ENCODE measurements at regions not wholly inside any gene's neighbourhood (a gene's known extent, or its start where the extent isn't known, plus 50 kb on each side); places are given as distances from the start of the nearest gene placed in this dataset.

GRCh38 chr3:76651784-76652183 is 388.1 kb upstream of the ROBO2 start:
- TF ChIP-seq, protein P1, sequence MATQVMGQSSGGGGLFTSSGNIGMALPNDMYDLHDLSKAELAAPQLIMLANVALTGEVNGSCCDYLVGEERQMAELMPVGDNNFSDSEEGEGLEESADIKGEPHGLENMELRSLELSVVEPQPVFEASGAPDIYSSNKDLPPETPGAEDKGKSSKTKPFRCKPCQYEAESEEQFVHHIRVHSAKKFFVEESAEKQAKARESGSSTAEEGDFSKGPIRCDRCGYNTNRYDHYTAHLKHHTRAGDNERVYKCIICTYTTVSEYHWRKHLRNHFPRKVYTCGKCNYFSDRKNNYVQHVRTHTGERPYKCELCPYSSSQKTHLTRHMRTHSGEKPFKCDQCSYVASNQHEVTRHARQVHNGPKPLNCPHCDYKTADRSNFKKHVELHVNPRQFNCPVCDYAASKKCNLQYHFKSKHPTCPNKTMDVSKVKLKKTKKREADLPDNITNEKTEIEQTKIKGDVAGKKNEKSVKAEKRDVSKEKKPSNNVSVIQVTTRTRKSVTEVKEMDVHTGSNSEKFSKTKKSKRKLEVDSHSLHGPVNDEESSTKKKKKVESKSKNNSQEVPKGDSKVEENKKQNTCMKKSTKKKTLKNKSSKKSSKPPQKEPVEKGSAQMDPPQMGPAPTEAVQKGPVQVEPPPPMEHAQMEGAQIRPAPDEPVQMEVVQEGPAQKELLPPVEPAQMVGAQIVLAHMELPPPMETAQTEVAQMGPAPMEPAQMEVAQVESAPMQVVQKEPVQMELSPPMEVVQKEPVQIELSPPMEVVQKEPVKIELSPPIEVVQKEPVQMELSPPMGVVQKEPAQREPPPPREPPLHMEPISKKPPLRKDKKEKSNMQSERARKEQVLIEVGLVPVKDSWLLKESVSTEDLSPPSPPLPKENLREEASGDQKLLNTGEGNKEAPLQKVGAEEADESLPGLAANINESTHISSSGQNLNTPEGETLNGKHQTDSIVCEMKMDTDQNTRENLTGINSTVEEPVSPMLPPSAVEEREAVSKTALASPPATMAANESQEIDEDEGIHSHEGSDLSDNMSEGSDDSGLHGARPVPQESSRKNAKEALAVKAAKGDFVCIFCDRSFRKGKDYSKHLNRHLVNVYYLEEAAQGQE (IDR thresholded peaks at IDR 0.05; ENCODE audit: insufficient read depth in 1 of 2, low read depth in 2 of 2, low read length in 2 of 2) = no peak
- TF ChIP-seq POLR2AphosphoS5 (IDR thresholded peaks at IDR 0.05; ENCODE audit: low read depth, low read length) = no peak
- no peak for TF ChIP-seq TAF1 (IDR thresholded peaks at IDR 0.05; ENCODE audit: borderline replicate concordance, insufficient read depth, low read length)
- no peak for TF ChIP-seq SIN3A (IDR thresholded peaks at IDR 0.05; ENCODE audit: borderline replicate concordance, insufficient read depth, low read length)
- TF ChIP-seq FOXP2 (optimal IDR thresholded peaks at IDR 0.05; ENCODE audit: borderline replicate concordance, extremely low read depth, extremely low read length, insufficient read depth) = no peak

DNA sequence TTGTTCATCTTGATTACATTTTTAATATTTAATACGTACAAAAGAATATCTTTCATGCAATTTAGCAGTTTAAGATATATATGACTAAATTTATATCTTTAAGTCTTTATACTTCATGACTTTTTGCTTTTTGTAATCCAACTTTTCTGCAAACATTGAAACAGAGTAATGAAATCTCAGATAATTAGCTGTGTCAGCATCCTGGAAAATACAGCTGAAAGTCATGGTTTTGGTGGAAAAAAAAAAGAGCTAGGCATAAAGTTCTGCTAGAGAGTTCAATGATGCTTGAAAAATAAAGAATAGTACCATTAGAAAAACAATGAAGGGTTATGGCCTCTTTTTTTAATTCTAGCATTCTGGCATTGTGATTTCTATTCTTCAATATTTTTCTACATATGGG is 387.4 kb upstream of the ROBO2 start:
- TF ChIP-seq POLR2AphosphoS5 (IDR thresholded peaks at IDR 0.05; ENCODE audit: low read depth, low read length) = no peak
- TF ChIP-seq, protein P1 (IDR thresholded peaks at IDR 0.05; ENCODE audit: insufficient read depth in 1 of 2, low read depth in 2 of 2, low read length in 2 of 2) = no peak

DNA sequence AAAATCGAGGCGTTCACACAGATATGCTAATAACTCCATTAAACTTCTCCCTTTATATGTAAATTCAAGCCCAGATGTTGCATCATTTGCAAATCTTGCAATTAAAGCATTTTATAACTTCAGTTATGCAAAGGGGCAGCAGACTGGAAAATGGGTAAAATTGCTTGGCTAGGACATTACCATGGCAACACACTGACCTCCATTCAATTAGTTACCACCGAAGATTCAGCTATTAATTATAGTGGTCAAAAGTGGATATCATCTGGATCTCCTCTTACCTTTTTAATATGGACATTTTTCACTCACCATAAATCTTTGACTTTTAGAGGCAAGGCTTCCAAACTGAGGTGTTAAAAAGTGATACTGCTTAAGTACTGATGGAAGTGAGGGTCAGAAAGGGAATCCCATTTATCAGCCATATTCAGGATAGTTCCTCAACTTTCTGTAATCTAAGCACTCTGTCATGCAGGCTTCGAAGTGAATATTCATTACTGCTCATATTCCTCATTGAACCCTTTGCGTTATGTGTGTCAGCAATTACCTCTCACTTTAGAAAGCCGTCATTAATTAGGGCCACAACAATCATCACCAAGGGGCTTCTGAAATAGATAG is 386.2 kb upstream of the ROBO2 start:
- TF ChIP-seq SIN3A (IDR thresholded peaks at IDR 0.05; ENCODE audit: borderline replicate concordance, insufficient read depth, low read length) (no peak), FOXP2 (optimal IDR thresholded peaks at IDR 0.05; ENCODE audit: borderline replicate concordance, extremely low read depth, extremely low read length, insufficient read depth) (no peak), TAF1 (IDR thresholded peaks at IDR 0.05; ENCODE audit: borderline replicate concordance, insufficient read depth, low read length) (no peak), POLR2AphosphoS5 (IDR thresholded peaks at IDR 0.05; ENCODE audit: low read depth, low read length) (no peak)
- TF ChIP-seq, protein P1 (IDR thresholded peaks at IDR 0.05; ENCODE audit: insufficient read depth in 1 of 2, low read depth in 2 of 2, low read length in 2 of 2) = no peak

DNA sequence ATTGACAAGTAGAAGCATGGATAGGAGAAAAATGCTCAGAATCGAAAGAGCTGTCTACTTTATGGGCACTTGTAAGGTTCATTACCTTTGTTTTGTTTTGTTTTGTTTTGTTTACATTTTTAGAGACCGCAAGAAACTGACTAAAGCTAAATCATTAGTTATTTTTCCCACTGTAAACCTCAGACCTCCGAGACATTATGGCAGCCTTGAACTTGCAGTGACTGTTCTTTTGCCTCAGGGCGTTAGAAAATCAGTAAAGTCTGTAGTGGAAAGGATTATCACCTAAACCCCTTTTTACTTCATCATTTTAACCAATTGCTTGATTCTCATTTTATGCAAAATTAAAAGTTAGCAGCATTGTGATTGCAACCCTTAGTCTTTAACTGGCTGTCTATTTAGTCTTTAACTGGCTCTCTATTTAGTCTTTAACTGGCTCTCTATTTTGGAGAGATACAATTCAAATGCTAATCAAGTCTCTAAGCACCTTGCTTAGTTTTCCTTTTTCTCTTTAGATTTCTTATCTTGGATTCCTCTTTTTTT is 383.3 kb upstream of the ROBO2 start:
- TF ChIP-seq FOXP2 (optimal IDR thresholded peaks at IDR 0.05; ENCODE audit: borderline replicate concordance, extremely low read depth, extremely low read length, insufficient read depth) (no peak), POLR2AphosphoS5 (IDR thresholded peaks at IDR 0.05; ENCODE audit: low read depth, low read length) (no peak), SIN3A (IDR thresholded peaks at IDR 0.05; ENCODE audit: borderline replicate concordance, insufficient read depth, low read length) (no peak), TAF1 (IDR thresholded peaks at IDR 0.05; ENCODE audit: borderline replicate concordance, insufficient read depth, low read length) (no peak)
- TF ChIP-seq, protein P1 (IDR thresholded peaks at IDR 0.05; ENCODE audit: insufficient read depth in 1 of 2, low read depth in 2 of 2, low read length in 2 of 2) = no peak

DNA sequence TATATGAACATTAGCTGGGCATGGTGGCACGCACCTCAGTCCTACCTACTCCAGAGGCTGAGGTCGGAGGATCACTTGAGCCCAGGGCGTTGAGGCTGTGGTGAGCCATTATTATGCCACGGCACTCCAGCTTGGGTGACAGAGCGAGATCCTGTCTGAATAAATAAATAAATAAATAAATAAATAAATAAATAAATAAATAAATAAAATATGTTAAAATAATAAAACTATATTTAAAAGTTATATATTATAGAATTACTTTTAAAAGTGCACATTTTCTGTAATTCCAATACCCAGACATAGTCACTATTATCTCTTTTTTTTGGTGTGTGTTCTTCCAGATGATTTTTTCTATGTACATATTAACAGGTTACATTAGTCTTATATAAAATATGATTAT is 382.0 kb upstream of the ROBO2 start:
- TF ChIP-seq, protein P1 (IDR thresholded peaks at IDR 0.05; ENCODE audit: insufficient read depth in 1 of 2, low read depth in 2 of 2, low read length in 2 of 2) = no peak
- TF ChIP-seq FOXP2 (optimal IDR thresholded peaks at IDR 0.05; ENCODE audit: borderline replicate concordance, extremely low read depth, extremely low read length, insufficient read depth) = no peak
- no peak for TF ChIP-seq TAF1 (IDR thresholded peaks at IDR 0.05; ENCODE audit: borderline replicate concordance, insufficient read depth, low read length)
- TF ChIP-seq POLR2AphosphoS5 (IDR thresholded peaks at IDR 0.05; ENCODE audit: low read depth, low read length) = no peak
- TF ChIP-seq SIN3A (IDR thresholded peaks at IDR 0.05; ENCODE audit: borderline replicate concordance, insufficient read depth, low read length) = no peak
